ENCODE measurements at regions not wholly inside any gene's neighbourhood (a gene's known extent, or its start where the extent isn't known, plus 50 kb on each side); places are given as distances from the start of the nearest gene placed in this dataset.

DNA sequence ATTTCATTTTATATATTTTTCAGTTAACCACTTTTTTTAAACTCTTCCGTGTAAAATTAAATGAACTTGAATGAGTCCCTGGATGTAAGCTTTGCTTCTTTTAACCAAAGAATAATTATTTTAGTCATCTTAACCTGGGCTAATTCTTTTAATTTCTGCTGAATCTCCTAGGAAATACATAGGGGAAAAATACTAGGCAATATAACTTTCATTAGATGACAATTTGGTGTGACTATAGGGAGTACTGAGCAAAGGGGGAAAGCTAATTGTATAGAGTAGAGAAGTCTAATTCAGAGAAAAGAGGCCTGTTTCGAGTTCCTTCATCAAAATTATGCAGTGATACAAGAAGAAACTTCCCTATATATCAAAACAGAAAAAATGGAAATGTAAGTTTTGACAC is 388.1 kb downstream of the NOVA1 start:
- no peak for DNase-seq
- ATAC-seq = no peak
- H3K4me1 ChIP-seq = peaks cover 0 to 7% (median 0%) of the 10 kb centered on the region in 12 donors
- WGBS, 4 donors = 75 to 85% (median 80%) methylated on average over 2 of the region's 2 CpGs
- no peaks in the 10 kb centered on the region for H3K9me3 ChIP-seq
- TF ChIP-seq CTCF (IDR thresholded peaks at IDR 0.05) (no peak), POLR2A (IDR thresholded peaks at IDR 0.05) (no peak)
- peaks cover 0 to 34% (median 4%) of the 10 kb centered on the region in 9 donors for H3K27me3 ChIP-seq
- no peak overlapping the region for H3K27ac ChIP-seq
- intact Hi-C loops (cut with DNase I) = no loop called here
- no peaks in the 10 kb centered on the region for H3K36me3 ChIP-seq
- H3K4me3 ChIP-seq = no peak overlapping the region

DNA sequence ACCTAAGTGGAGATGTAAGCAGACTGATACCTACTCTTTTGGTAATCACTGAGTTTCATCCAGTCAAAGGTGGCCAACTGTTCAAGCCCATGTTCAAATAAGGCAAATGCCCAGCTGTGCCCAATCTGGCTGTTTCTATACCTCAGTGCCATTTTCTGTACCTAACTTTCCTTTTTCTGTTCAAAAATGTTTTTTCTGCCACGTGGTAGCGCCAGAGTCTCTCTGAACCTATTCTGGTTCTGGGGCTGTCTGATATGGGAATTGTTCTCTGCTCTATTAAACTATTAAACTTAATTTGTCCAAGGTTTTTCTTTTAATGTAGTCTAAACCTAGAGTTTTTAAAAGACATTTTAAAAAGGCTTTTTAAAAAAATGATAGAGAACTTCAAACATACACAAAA is 391.2 kb downstream of the NOVA1 start:
- Histone ChIP-seq H3K9me3 (no peaks in the 10 kb centered on the region), H3K4me3 (no peak overlapping the region), H3K27me3 (peaks cover 0 to 36% (median 4%) of the 10 kb centered on the region in 9 donors), H3K27ac (no peak overlapping the region), H3K36me3 (no peaks in the 10 kb centered on the region), H3K4me1 (peaks cover 0 to 7% (median 0%) of the 10 kb centered on the region in 12 donors)
- ATAC-seq (no peak), DNase-seq (no peak)
- intact Hi-C loops (cut with DNase I) = no loop called here
- TF ChIP-seq POLR2A (IDR thresholded peaks at IDR 0.05) = no peak
- TF ChIP-seq CTCF (IDR thresholded peaks at IDR 0.05) = no peak
- 59 to 70% (median 67%) methylated on average over 2 of the region's 2 CpGs for WGBS, 4 donors

DNA sequence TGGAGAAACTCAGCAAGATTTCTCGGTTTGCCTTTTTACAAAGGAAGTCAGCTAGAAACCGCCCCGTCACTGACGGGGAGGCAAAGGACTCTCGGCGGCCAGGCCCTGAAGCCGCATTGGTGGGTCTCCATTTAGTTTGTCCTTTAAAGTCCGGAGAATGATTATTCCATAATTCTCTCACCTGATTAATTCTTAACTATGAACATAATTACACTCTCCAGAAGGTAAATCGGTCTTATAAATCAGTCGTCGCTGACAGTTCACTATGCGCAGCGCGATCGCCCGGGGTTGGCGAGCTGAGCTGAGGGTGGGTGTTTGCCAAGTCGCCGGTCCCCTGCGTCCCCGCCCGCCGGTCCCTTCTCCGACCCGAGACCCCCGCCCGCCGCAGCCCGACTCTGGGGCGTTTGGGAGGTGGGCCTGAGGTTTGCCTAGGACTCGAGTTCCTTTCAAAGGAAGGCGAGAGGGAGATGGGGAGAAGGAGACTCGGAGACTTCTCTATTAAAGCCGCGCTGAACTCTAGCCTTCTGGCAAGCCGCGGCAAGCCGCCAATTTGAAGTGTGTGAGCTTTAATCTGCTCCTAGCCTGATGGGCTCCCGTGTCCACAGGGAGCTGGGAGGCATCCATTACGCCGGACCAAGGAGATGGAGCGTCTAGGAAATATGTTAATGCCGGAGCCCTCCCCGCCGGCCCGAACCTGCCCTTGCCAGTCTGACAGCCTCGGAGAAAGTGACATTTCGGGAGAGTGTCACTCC is 392.9 kb downstream of the NOVA1 start:
- H3K4me1 ChIP-seq = peaks cover 0 to 7% (median 0%) of the 10 kb centered on the region in 12 donors
- H3K27ac ChIP-seq = peak overlapping the region in 1 of 12 donors; percentile 40
- peak overlapping the region in 11 of 12 donors; percentile 10 to 51 (median 43) for H3K4me3 ChIP-seq
- no peaks in the 10 kb centered on the region for H3K36me3 ChIP-seq
- no peak for TF ChIP-seq POLR2A (IDR thresholded peaks at IDR 0.05)
- DNase-seq (peak in 4 of 5 donors; percentile 9 to 68 (median 51)), ATAC-seq (peak in 2 of 4 donors; percentile 33 to 70)
- peaks cover 0 to 36% (median 4%) of the 10 kb centered on the region in 9 donors for H3K27me3 ChIP-seq
- intact Hi-C loops (cut with DNase I) = no loop called here
- no peaks in the 10 kb centered on the region for H3K9me3 ChIP-seq
- WGBS, 4 donors = 3 to 7% (median 4%) methylated on average over 44 to 48 of the region's 48 CpGs

GRCh38 chr14:26204366-26204727 is 393.5 kb downstream of the NOVA1 start:
- Histone ChIP-seq H3K9me3 (no peaks in the 10 kb centered on the region), H3K36me3 (no peaks in the 10 kb centered on the region), H3K4me1 (peaks cover 0 to 7% (median 0%) of the 10 kb centered on the region in 12 donors), H3K27ac (peak overlapping the region in 1 of 12 donors; percentile 40), H3K27me3 (peaks cover 0 to 36% (median 4%) of the 10 kb centered on the region in 9 donors), H3K4me3 (peak overlapping the region in 9 of 12 donors; percentile 35 to 51 (median 43))
- WGBS, 4 donors = 50 to 58% (median 57%) methylated on average over 5 of the region's 5 CpGs
- no peak for ATAC-seq
- DNase-seq = no peak
- intact Hi-C loops (cut with DNase I) = no loop called here
- no peak for TF ChIP-seq CTCF (IDR thresholded peaks at IDR 0.05)
- no peak for TF ChIP-seq POLR2A (IDR thresholded peaks at IDR 0.05)
